IMR-90 (cell line): ENCODE measurements at regions not wholly inside any gene's neighbourhood (a gene's known extent, or its start where the extent isn't known, plus 50 kb on each side); places are given as distances from the start of the nearest gene placed in this dataset.

ENCODE experiments used
- CTCF ChIP-seq: conservative IDR thresholded peaks from 2 replicates; pipeline ENCODE4 v1.5.1; 2012; ENCODE audit warnings: mild to moderate bottlenecking, low read depth, low read length, improper control_type of control experiment
- NFE2L2 ChIP-seq: fragments of 150-350 bp; IDR thresholded peaks from 2 replicates; pipeline ENCODE4 v1.6.1; 2016; ENCODE audit warnings: low read depth, mild to moderate bottlenecking, low read length
- POLR2A ChIP-seq: IDR thresholded peaks from 2 replicates; pipeline ENCODE4 v1.6.1; 2012; ENCODE audit warnings: mild to moderate bottlenecking, low read depth, low read length
- SMC3 ChIP-seq: fragments of 150-350 bp; IDR thresholded peaks from 2 replicates; pipeline ENCODE4 v1.6.1; 2016; ENCODE audit warnings: low read depth, mild to moderate bottlenecking, antibody characterized with exemption, low read length, moderate library complexity
- USF2 ChIP-seq: fragments of 150-350 bp; IDR thresholded peaks from 2 replicates; pipeline ENCODE4 v1.6.1; 2017; ENCODE audit warnings: mild to moderate bottlenecking, antibody characterized with exemption, low read length, low read depth

GRCh38 chr13:40072663-40073120 is 417.2 kb downstream of the COG6 start:
- TF ChIP-seq POLR2A = no peak
- no peak for TF ChIP-seq SMC3
- TF ChIP-seq CTCF = no peak
- no peak for TF ChIP-seq USF2
- TF ChIP-seq NFE2L2 = no peak
